ENCODE measurements at regions not wholly inside any gene's neighbourhood (a gene's known extent, or its start where the extent isn't known, plus 50 kb on each side); places are given as distances from the start of the nearest gene placed in this dataset.

DNA sequence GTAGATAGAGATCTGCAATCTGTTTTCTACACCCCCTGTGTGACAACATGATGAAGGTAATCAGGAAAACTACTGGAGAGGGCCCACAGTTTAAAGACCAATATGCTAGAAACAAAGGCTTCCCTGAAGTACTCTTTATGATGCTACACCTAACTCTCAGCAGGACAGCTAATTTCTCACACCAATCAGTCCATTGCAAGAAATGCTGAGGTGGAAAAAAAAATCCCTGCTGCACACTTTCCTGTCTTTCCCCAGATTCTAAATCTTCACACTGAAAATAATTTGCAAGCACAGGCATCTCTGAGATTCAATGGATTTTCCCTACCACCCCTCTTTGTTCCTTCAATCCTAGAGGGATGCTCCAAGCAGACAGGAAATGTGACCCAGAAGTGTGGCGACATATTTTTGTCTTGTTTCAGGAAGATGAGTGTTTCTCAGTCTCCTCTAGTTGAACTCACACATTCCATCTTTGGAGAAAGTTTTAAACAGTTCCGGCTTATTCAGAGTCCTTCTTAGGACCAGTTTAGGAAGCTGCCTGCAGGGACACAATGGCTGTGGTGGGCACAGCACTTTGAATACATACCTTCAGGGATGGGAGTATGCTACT, 671.6 kb downstream of the DIAPH3 start:
- Histone ChIP-seq H3K27ac (ENCODE audit: extremely low read length, insufficient read depth, low read length) (no peak overlapping the region), H3K4me1 (ENCODE audit: insufficient read depth, low read length) (no peaks in the 10 kb centered on the region), H4K20me1 (ENCODE audit: insufficient read depth, low read length) (no peaks in the 10 kb centered on the region), H3K79me2 (ENCODE audit: insufficient read depth, low read length) (no peaks in the 10 kb centered on the region), H3K4me3 (replicated peaks in 1 of 3; ENCODE audit: insufficient read depth in 1 of 3, low read depth in 2 of 3, low read length in 3 of 3) (no peak overlapping the region), H3K4me2 (ENCODE audit: low read depth, low read length) (no peak overlapping the region), H3K9me3 (ENCODE audit: low read length) (no peaks in the 10 kb centered on the region), H3K36me3 (replicated peaks in 1 of 2; ENCODE audit: control insufficient read depth in 1 of 2, insufficient read depth in 2 of 2, low read length in 2 of 2) (no peaks in the 10 kb centered on the region), H3K9ac (ENCODE audit: insufficient read depth, low read depth, low read length) (no peak overlapping the region), H2AFZ (ENCODE audit: low read length) (no peak overlapping the region), H3K27me3 (ENCODE audit: control insufficient read depth in 1 of 2, insufficient read depth in 2 of 2, low read length in 2 of 2) (no peaks in the 10 kb centered on the region; a peak in 1 of 5 replicates)
- in situ Hi-C loops (cut with HindIII; ENCODE audit: extremely low pct_ligation_motif_present, low pct_unique_long_range_greater_than_20kb) (no loop called here), intact Hi-C loops (cut with micrococcal nuclease; ENCODE audit: unreplicated experiment) (no loop called here)
- ATAC-seq = no peak
- 21% methylated on average over 2 of the region's 2 CpGs for WGBS (ENCODE audit: low lambda C conversion rate)
- ChIA-PET POLR2A (no interaction called here), CTCF (ENCODE audit: low intra/inter-chr PET ratio, low total read pairs) (no interaction called here)
- TF ChIP-seq MAFF (IDR thresholded peaks at IDR 0.05; ENCODE audit: low read depth, low read length) (0 out of 2 replicates have a peak, but pooled peaks have one; percentile 22), MAFK (conservative IDR thresholded peaks at IDR 0.05 in 1 of 2, IDR thresholded peaks at IDR 0.05 in 1 of 2; ENCODE audit: low read length in 2 of 2) (peak; percentile 27 to 51; a peak in 2 of 4 replicates), ZNF83 (CRISPR knock-in tag; IDR thresholded peaks at IDR 0.05; ENCODE audit: borderline replicate concordance) (no peak)
- DNase-seq (ENCODE audit: low spot score) = no peak
- no TSS peak for BruUV-seq (replicated peaks)
- no peak for FAIRE-seq

DNA sequence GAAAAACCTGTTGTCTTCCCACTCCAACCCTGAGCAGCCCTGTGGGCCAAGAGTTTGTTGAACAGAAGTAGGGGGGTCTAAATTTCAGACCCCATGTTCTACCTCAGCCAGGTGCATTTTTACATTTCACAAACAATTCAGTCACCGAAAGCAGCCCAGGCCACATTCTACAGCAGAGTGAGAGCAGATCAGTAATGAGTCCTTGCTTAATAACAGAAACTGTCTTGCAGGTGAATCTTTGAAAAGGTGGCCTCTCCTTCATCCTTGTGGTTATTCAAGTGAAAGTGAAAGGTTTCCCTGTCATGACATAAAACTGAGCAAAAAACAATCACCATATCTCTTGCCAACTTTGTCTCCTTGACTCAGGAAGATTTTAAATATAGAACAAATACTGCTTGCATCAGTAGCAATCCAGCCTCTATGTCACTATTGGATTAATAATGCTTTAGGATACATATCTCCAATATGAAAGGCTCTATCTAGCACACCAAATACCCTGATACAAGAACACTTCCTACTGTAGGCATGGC, 670.2 kb downstream of the DIAPH3 start:
- Histone ChIP-seq H3K9me3 (ENCODE audit: low read length) (no peaks in the 10 kb centered on the region), H4K20me1 (ENCODE audit: insufficient read depth, low read length) (no peaks in the 10 kb centered on the region), H3K27ac (ENCODE audit: extremely low read length, insufficient read depth, low read length) (no peak overlapping the region), H3K36me3 (replicated peaks in 1 of 2; ENCODE audit: control insufficient read depth in 1 of 2, insufficient read depth in 2 of 2, low read length in 2 of 2) (no peaks in the 10 kb centered on the region), H2AFZ (ENCODE audit: low read length) (no peak overlapping the region), H3K4me1 (ENCODE audit: insufficient read depth, low read length) (no peaks in the 10 kb centered on the region), H3K9ac (ENCODE audit: insufficient read depth, low read depth, low read length) (no peak overlapping the region), H3K79me2 (ENCODE audit: insufficient read depth, low read length) (no peaks in the 10 kb centered on the region), H3K27me3 (ENCODE audit: control insufficient read depth in 1 of 2, insufficient read depth in 2 of 2, low read length in 2 of 2) (no peaks in the 10 kb centered on the region; a peak in 1 of 5 replicates), H3K4me2 (ENCODE audit: low read depth, low read length) (no peak overlapping the region), H3K4me3 (replicated peaks in 1 of 3; ENCODE audit: insufficient read depth in 1 of 3, low read depth in 2 of 3, low read length in 3 of 3) (no peak overlapping the region)
- intact Hi-C loops (cut with micrococcal nuclease; ENCODE audit: unreplicated experiment) = no loop called here
- in situ Hi-C loops (cut with HindIII; ENCODE audit: extremely low pct_ligation_motif_present, low pct_unique_long_range_greater_than_20kb) = no loop called here
- POLR2A ChIA-PET = no interaction called here
- ATAC-seq = no peak
- 71% methylated on average over 1 of the region's 1 CpG for WGBS (ENCODE audit: low lambda C conversion rate)
- BruUV-seq (replicated peaks) = no TSS peak
- TF ChIP-seq SRSF1 (optimal IDR thresholded peaks at IDR 0.05; ENCODE audit: low read depth, low read length) (no peak), HDAC2 (CRISPR knock-in tag; IDR thresholded peaks at IDR 0.05) (no peak), SRSF9 (IDR thresholded peaks at IDR 0.05; ENCODE audit: borderline replicate concordance, insufficient read depth, low read depth, low read length, poor library complexity, severe bottlenecking) (no peak), ZZZ3 (CRISPR knock-in tag; IDR thresholded peaks at IDR 0.05; ENCODE audit: borderline replicate concordance) (no peak), EHMT2 (IDR thresholded peaks at IDR 0.05; ENCODE audit: borderline replicate concordance, low read depth, low read length) (no peak)
- TF ChIP-seq, protein P1, sequence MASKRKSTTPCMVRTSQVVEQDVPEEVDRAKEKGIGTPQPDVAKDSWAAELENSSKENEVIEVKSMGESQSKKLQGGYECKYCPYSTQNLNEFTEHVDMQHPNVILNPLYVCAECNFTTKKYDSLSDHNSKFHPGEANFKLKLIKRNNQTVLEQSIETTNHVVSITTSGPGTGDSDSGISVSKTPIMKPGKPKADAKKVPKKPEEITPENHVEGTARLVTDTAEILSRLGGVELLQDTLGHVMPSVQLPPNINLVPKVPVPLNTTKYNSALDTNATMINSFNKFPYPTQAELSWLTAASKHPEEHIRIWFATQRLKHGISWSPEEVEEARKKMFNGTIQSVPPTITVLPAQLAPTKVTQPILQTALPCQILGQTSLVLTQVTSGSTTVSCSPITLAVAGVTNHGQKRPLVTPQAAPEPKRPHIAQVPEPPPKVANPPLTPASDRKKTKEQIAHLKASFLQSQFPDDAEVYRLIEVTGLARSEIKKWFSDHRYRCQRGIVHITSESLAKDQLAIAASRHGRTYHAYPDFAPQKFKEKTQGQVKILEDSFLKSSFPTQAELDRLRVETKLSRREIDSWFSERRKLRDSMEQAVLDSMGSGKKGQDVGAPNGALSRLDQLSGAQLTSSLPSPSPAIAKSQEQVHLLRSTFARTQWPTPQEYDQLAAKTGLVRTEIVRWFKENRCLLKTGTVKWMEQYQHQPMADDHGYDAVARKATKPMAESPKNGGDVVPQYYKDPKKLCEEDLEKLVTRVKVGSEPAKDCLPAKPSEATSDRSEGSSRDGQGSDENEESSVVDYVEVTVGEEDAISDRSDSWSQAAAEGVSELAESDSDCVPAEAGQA (IDR thresholded peaks at IDR 0.05; ENCODE audit: low read depth) = no peak
- TF ChIP-seq, protein P1 (CRISPR knock-in tag; IDR thresholded peaks at IDR 0.05; ENCODE audit: borderline replicate concordance) = no peak
- CTCF ChIA-PET (ENCODE audit: low intra/inter-chr PET ratio, low total read pairs) = no interaction called here
- DNase-seq (ENCODE audit: low spot score) = no peak
- no peak for FAIRE-seq

Data from HepG2 (cell line).